Gastroesophageal sphincter (tissue), 4 donors: ENCODE measurements at regions not wholly inside any gene's neighbourhood (a gene's known extent, or its start where the extent isn't known, plus 50 kb on each side); places are given as distances from the start of the nearest gene placed in this dataset.

Experiments used
- ATAC-seq: fragments of 150-250 bp; one replicate; pipeline ENCODE4 v1.9.1; 2016; ENCODE audit warnings: mild to moderate bottlenecking, moderate library complexity
- H3K27ac ChIP-seq, 4 donors: fragments of 200-600 bp; sonication (generic) in 3 of 4; 1 replicate in 3 of 4; 2 replicates in 1 of 4; pipeline ENCODE4 v1.5.1; 2016 to 2019
- H3K27me3 ChIP-seq: fragments of 200-600 bp; sonication (generic); one replicate; pipeline ENCODE4 v1.5.1; 2019
- H3K36me3 ChIP-seq, 2 donors: fragments of 200-600 bp; sonication (generic); one replicate each; pipeline ENCODE4 v1.5.1; 2019; ENCODE audit warnings: control low read depth in 1 of 2
- H3K4me1 ChIP-seq, 3 donors: fragments of 200-600 bp; sonication (generic); 1 replicate in 2 of 3; 2 replicates in 1 of 3; pipeline ENCODE4 v1.5.1; 2016 to 2019; ENCODE audit warnings: control low read depth in 2 of 3
- H3K4me3 ChIP-seq, 2 donors: fragments of 200-600 bp; sonication (generic); one replicate each; pipeline ENCODE4 v1.5.1; 2019; ENCODE audit warnings: mild to moderate bottlenecking in 1 of 2, moderate library complexity in 1 of 2
- H3K9me3 ChIP-seq, 3 donors: fragments of 200-600 bp; sonication (generic); one replicate each; pipeline ENCODE4 v1.5.1; 2017 to 2019; ENCODE audit warnings: control low read depth in 2 of 3
- EP300 ChIP-seq: sonication (generic); formaldehyde crosslinking; IDR thresholded peaks from one replicate; pipeline ENCODE4 v1.6.1; 2017; ENCODE audit warnings: antibody characterized with exemption, mild to moderate bottlenecking
- POLR2A ChIP-seq, 2 donors: fragments of 450-650 bp; IDR thresholded peaks; one replicate each; pipeline ENCODE4 v1.6.1; 2017; ENCODE audit warnings: antibody characterized with exemption in 2 of 2, mild to moderate bottlenecking in 2 of 2, moderate library complexity in 1 of 2
- POLR2AphosphoS5 ChIP-seq: sonication (generic); formaldehyde crosslinking; IDR thresholded peaks from one replicate; pipeline ENCODE4 v1.6.1; 2017; ENCODE audit warnings: antibody characterized with exemption
- WGBS, 2 donors: methylation state at CpG; one replicate each; pipeline ENCODE4 v1.1.5; 2018; ENCODE audit warnings: low coverage in 1 of 2; 5-methylcytosine and 5-hydroxymethylcytosine counted together
- TF ChIP-seq, protein P1 (sequence below), 4 experiments: fragments of 200-600 bp in 2 of 4; fragments of 450-650 bp in 2 of 4; sonication (generic) in 1 of 4; IDR thresholded peaks; one replicate each; pipeline ENCODE4 v1.5.1; 2017 to 2019; ENCODE audit warnings: antibody characterized with exemption in 4 of 4, mild to moderate bottlenecking in 2 of 4, moderate library complexity in 2 of 4

GRCh38 chr3:20405744-20406143 lies 219.7 kb upstream of the SGO1 start:
- Histone ChIP-seq H3K27ac (no peak overlapping the region), H3K4me1 (peaks cover 0 to 29% (median 0%) of the 10 kb centered on the region in 3 donors), H3K36me3 (no peaks in the 10 kb centered on the region), H3K4me3 (no peak overlapping the region), H3K9me3 (no peaks in the 10 kb centered on the region), H3K27me3 (no peaks in the 10 kb centered on the region)
- ATAC-seq: no peak
- no peak for TF ChIP-seq POLR2A (IDR thresholded peaks at IDR 0.05)
- no peak for TF ChIP-seq POLR2AphosphoS5
- TF ChIP-seq, protein P1, sequence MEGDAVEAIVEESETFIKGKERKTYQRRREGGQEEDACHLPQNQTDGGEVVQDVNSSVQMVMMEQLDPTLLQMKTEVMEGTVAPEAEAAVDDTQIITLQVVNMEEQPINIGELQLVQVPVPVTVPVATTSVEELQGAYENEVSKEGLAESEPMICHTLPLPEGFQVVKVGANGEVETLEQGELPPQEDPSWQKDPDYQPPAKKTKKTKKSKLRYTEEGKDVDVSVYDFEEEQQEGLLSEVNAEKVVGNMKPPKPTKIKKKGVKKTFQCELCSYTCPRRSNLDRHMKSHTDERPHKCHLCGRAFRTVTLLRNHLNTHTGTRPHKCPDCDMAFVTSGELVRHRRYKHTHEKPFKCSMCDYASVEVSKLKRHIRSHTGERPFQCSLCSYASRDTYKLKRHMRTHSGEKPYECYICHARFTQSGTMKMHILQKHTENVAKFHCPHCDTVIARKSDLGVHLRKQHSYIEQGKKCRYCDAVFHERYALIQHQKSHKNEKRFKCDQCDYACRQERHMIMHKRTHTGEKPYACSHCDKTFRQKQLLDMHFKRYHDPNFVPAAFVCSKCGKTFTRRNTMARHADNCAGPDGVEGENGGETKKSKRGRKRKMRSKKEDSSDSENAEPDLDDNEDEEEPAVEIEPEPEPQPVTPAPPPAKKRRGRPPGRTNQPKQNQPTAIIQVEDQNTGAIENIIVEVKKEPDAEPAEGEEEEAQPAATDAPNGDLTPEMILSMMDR (IDR thresholded peaks at IDR 0.05): no peak
- no peak for TF ChIP-seq EP300
- WGBS, 2 donors: 70 to 100% methylated on average over 4 of the region's 4 CpGs

- H3K4me1 ChIP-seq: peaks cover 0 to 34% (median 0%) of the 10 kb centered on the region in 3 donors
- H3K4me3 ChIP-seq: no peak overlapping the region
- no peaks in the 10 kb centered on the region for H3K27me3 ChIP-seq
- H3K9me3 ChIP-seq: no peaks in the 10 kb centered on the region
- no peak for ATAC-seq
- no peaks in the 10 kb centered on the region for H3K36me3 ChIP-seq
- no peak overlapping the region for H3K27ac ChIP-seq
- 81 to 82% methylated on average over 3 of the region's 3 CpGs for WGBS, 2 donors
- TF ChIP-seq POLR2A (IDR thresholded peaks at IDR 0.05) (no peak), POLR2AphosphoS5 (no peak), EP300 (no peak)
- TF ChIP-seq, protein P1 (IDR thresholded peaks at IDR 0.05): no peak
These were observed 219.2 kb upstream of the SGO1 start for GRCh38 chr3:20405231-20405630.

DNA sequence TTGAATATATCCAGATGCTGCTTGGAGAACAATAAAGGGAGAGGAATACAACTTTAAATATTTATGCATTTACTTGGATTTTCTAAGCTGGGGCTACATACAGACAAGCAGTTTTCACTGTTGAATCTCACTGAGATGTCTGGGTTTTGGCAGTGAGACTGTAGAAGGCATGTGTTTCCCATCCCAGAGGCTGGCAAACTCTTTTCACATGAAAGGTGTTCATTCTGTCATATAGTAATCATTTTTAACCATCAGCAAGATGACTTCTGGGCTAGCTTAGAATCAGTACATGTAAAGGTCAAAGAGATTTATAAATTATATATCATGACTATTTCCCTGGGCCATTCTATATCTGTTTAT lies 218.7 kb upstream of the SGO1 start:
- no peaks in the 10 kb centered on the region for H3K9me3 ChIP-seq
- H3K4me1 ChIP-seq: peaks cover 0 to 39% (median 0%) of the 10 kb centered on the region in 3 donors
- no peaks in the 10 kb centered on the region for H3K27me3 ChIP-seq
- no peak overlapping the region for H3K4me3 ChIP-seq
- no peak for TF ChIP-seq POLR2AphosphoS5
- TF ChIP-seq, protein P1 (IDR thresholded peaks at IDR 0.05): no peak
- TF ChIP-seq POLR2A (IDR thresholded peaks at IDR 0.05): no peak
- TF ChIP-seq EP300: no peak
- no peaks in the 10 kb centered on the region for H3K36me3 ChIP-seq
- H3K27ac ChIP-seq: no peak overlapping the region
- ATAC-seq: no peak

- H3K36me3 ChIP-seq: no peaks in the 10 kb centered on the region
- H3K4me1 ChIP-seq: peaks cover 0 to 39% (median 0%) of the 10 kb centered on the region in 3 donors
- H3K9me3 ChIP-seq: no peaks in the 10 kb centered on the region
- TF ChIP-seq POLR2AphosphoS5: no peak
- TF ChIP-seq, protein P1 (IDR thresholded peaks at IDR 0.05): no peak
- TF ChIP-seq POLR2A (IDR thresholded peaks at IDR 0.05): no peak
- TF ChIP-seq EP300: no peak
- H3K4me3 ChIP-seq: no peak overlapping the region
- no peaks in the 10 kb centered on the region for H3K27me3 ChIP-seq
- no peak overlapping the region for H3K27ac ChIP-seq
- no peak for ATAC-seq
- WGBS, 2 donors: 79 to 81% methylated on average over 2 to 3 of the region's 3 CpGs
These were observed 218.2 kb upstream of the SGO1 start for GRCh38 chr3:20403986-20404740.

- peak overlapping the region in 1 of 4 donors; percentile 16 for H3K27ac ChIP-seq
- TF ChIP-seq POLR2AphosphoS5 (no peak), EP300 (no peak), POLR2A (IDR thresholded peaks at IDR 0.05) (no peak)
- TF ChIP-seq, protein P1 (IDR thresholded peaks at IDR 0.05): no peak
- ATAC-seq: no peak
- H3K36me3 ChIP-seq: no peaks in the 10 kb centered on the region
- H3K9me3 ChIP-seq: no peaks in the 10 kb centered on the region
- H3K4me1 ChIP-seq: peaks cover 0 to 35% (median 0%) of the 10 kb centered on the region in 3 donors
- no peak overlapping the region for H3K4me3 ChIP-seq
- H3K27me3 ChIP-seq: no peaks in the 10 kb centered on the region
- 79 to 82% methylated on average over 4 of the region's 4 CpGs for WGBS, 2 donors
These were observed 215.2 kb upstream of the SGO1 start for GRCh38 chr3:20401253-20401652.
